CD14-positive monocyte (primary cell): ENCODE measurements at regions not wholly inside any gene's neighbourhood (a gene's known extent, or its start where the extent isn't known, plus 50 kb on each side); places are given as distances from the start of the nearest gene placed in this dataset.

ENCODE experiments used
- DNase-seq, 3 donors: peaks; one replicate each; pipeline ENCODE4 v3.0.0-alpha.2; 2011 to 2022
- H2AFZ ChIP-seq: 2 replicates; pipeline ENCODE4 v1.6.0; 2012; ENCODE audit warnings: mild to moderate bottlenecking, low read depth, low read length, inconsistent platforms; ENCODE audit not compliant: insufficient read depth, poor library complexity, severe bottlenecking
- H3K27ac ChIP-seq, 2 donors: 1 replicate in 1 of 2; 2 replicates in 1 of 2; pipeline ENCODE4 v1.5.1; 2012 to 2013; ENCODE audit warnings: low read length in 2 of 2, control low read depth in 1 of 2, inconsistent platforms in 1 of 2, low read depth in 1 of 2, mild to moderate bottlenecking in 1 of 2
- H3K27me3 ChIP-seq, 2 donors: one replicate each; pipeline versions ENCODE4 v1.6.0 to v1.6.1; 2011 to 2013; ENCODE audit warnings: low read length in 2 of 2; ENCODE audit not compliant: control insufficient read depth in 2 of 2, insufficient read depth in 2 of 2
- H3K36me3 ChIP-seq, 2 donors: replicated peaks in 1 of 2; 1 replicate in 1 of 2; 2 replicates in 1 of 2; pipeline versions ENCODE4 v1.5.1 to v1.6.1; 2012 to 2013; ENCODE audit warnings: low read length in 2 of 2, control low read depth in 1 of 2, inconsistent platforms in 1 of 2, mild to moderate bottlenecking in 1 of 2; ENCODE audit not compliant: insufficient read depth in 2 of 2, control insufficient read depth in 1 of 2
- H3K4me1 ChIP-seq, 2 donors: 1 replicate in 1 of 2; 2 replicates in 1 of 2; pipeline versions ENCODE4 v1.5.1 to v1.6.1; 2012 to 2013; ENCODE audit warnings: low read length in 2 of 2, control low read depth in 1 of 2, inconsistent platforms in 1 of 2, mild to moderate bottlenecking in 1 of 2, moderate library complexity in 1 of 2; ENCODE audit not compliant: insufficient read depth in 2 of 2, control insufficient read depth in 1 of 2
- H3K4me2 ChIP-seq: replicated peaks from 2 replicates; pipeline ENCODE3; 2012; ENCODE audit warnings: low read length, moderate library complexity, mild to moderate bottlenecking; ENCODE audit not compliant: poor library complexity, severe bottlenecking; ENCODE audit errors: extremely low read depth
- H3K4me3 ChIP-seq, 3 experiments: fragments of 200-600 bp in 1 of 3; sonication (generic) in 1 of 3; replicated peaks in 1 of 3; 1 replicate in 2 of 3; 2 replicates in 1 of 3; pipeline ENCODE4 v1.5.1; 2011 to 2013; ENCODE audit warnings: low read length in 3 of 3, mild to moderate bottlenecking in 3 of 3, control low read depth in 2 of 3, low read depth in 2 of 3, inconsistent platforms in 1 of 3, moderate library complexity in 1 of 3
- H3K79me2 ChIP-seq: 2 replicates; pipeline ENCODE4 v1.6.0; 2012; ENCODE audit warnings: mild to moderate bottlenecking, control low read depth, inconsistent platforms, low read length, moderate library complexity; ENCODE audit not compliant: insufficient read depth
- H3K9ac ChIP-seq: 2 replicates; pipeline ENCODE4 v1.6.0; 2017; ENCODE audit warnings: low read length, mild to moderate bottlenecking; ENCODE audit not compliant: insufficient read depth, poor library complexity, severe bottlenecking
- H3K9me3 ChIP-seq, 2 donors: replicated peaks in 1 of 2; 1 replicate in 1 of 2; 2 replicates in 1 of 2; pipeline versions ENCODE4 v1.5.1 to v1.6.1; 2012 to 2013; ENCODE audit warnings: low read length in 2 of 2, control low read depth in 1 of 2; ENCODE audit not compliant: control insufficient read depth in 1 of 2, insufficient read depth in 1 of 2
- H4K20me1 ChIP-seq: 2 replicates; pipeline ENCODE4 v1.6.0; 2012; ENCODE audit warnings: mild to moderate bottlenecking, low read length, control low read depth, moderate library complexity; ENCODE audit not compliant: insufficient read depth
- H3K27ac Mint-ChIP-seq, 7 donors: one replicate each; pipeline ENCODE4 v1.8.0; 2020; ENCODE audit warnings: mild to moderate bottlenecking in 7 of 7, mixed read lengths in 7 of 7, moderate library complexity in 6 of 7, inconsistent platforms in 2 of 7
- H3K27me3 Mint-ChIP-seq, 3 donors: one replicate each; pipeline ENCODE4 v1.8.0; 2021 to 2022; ENCODE audit warnings: low read depth in 3 of 3, mild to moderate bottlenecking in 3 of 3, mixed read lengths in 3 of 3, moderate library complexity in 3 of 3, inconsistent platforms in 1 of 3
- H3K36me3 Mint-ChIP-seq, 2 donors: one replicate each; pipeline ENCODE4 v1.8.0; 2020; ENCODE audit warnings: mixed read lengths in 2 of 2, inconsistent platforms in 1 of 2, mild to moderate bottlenecking in 1 of 2
- H3K4me1 Mint-ChIP-seq: one replicate; pipeline ENCODE4 v1.8.0; 2020; ENCODE audit warnings: mild to moderate bottlenecking, mixed read lengths
- H3K4me3 Mint-ChIP-seq, 2 donors: one replicate each; pipeline ENCODE4 v1.8.0; 2020; ENCODE audit warnings: mild to moderate bottlenecking in 2 of 2, mixed read lengths in 2 of 2, moderate library complexity in 1 of 2
- H3K9me3 Mint-ChIP-seq, 7 donors: one replicate each; pipeline ENCODE4 v1.8.0; 2020 to 2022; ENCODE audit warnings: mixed read lengths in 7 of 7, mild to moderate bottlenecking in 6 of 7, moderate library complexity in 6 of 7, inconsistent platforms in 2 of 7
- WGBS: methylation state at CpG from one replicate; pipeline ENCODE4 v1.1.5; 2013; ENCODE audit warnings: missing lambda C conversion rate; ENCODE audit not compliant: insufficient coverage; 5-methylcytosine and 5-hydroxymethylcytosine counted together
- intact Hi-C, 2 donors: fragments of 100-400 bp; cut with micrococcal nuclease; formaldehyde crosslinking; loops; one replicate each; pipeline versions ENCODE4 v1.15.0 to v1.15.1; 2023
- TF ChIP-seq, protein P1 (sequence below): fragments of 200-600 bp; IDR thresholded peaks from one replicate; pipeline ENCODE4 v1.8.0; 2022; ENCODE audit warnings: antibody characterized with exemption, mild to moderate bottlenecking

DNA sequence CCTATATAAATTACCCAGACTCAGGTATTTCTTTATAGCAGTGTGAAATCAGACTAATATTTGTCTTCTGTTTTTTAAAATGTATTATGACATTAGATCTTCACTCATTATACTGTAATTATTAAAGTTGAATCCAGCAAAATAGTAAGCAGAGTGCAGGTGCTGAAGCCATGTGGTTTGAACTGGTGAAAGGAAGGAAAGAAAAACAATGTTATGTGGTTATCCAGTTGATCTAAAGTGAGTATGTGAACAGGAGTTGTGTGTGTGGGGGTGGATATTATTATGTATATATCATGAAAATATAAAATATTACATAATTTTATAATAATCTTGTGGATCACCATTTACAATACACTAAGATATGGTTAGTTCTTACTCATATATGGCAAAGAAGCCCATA lies 593.7 kb downstream of the SEMA5A start:
- H3K79me2 ChIP-seq, result no peaks in the 10 kb centered on the region
- no peaks in the 10 kb centered on the region for H3K36me3 ChIP-seq
- no peaks in the 10 kb centered on the region for H3K9me3 ChIP-seq
- no peaks in the 10 kb centered on the region for H3K27me3 ChIP-seq
- H3K4me2 ChIP-seq, result no peak overlapping the region
- peaks cover 0 to 2% (median 0%) of the 10 kb centered on the region in 3 donors for H3K27me3 Mint-ChIP-seq
- H3K9ac ChIP-seq, result no peak overlapping the region
- H4K20me1 ChIP-seq, result no peaks in the 10 kb centered on the region
- no peaks in the 10 kb centered on the region for H3K36me3 Mint-ChIP-seq
- H2AFZ ChIP-seq, result no peak overlapping the region
- H3K4me1 ChIP-seq, result no peaks in the 10 kb centered on the region
- H3K4me3 ChIP-seq, result no peak overlapping the region
- intact Hi-C loops, result no loop called here
- no peaks in the 10 kb centered on the region for H3K9me3 Mint-ChIP-seq
- TF ChIP-seq, protein P1, sequence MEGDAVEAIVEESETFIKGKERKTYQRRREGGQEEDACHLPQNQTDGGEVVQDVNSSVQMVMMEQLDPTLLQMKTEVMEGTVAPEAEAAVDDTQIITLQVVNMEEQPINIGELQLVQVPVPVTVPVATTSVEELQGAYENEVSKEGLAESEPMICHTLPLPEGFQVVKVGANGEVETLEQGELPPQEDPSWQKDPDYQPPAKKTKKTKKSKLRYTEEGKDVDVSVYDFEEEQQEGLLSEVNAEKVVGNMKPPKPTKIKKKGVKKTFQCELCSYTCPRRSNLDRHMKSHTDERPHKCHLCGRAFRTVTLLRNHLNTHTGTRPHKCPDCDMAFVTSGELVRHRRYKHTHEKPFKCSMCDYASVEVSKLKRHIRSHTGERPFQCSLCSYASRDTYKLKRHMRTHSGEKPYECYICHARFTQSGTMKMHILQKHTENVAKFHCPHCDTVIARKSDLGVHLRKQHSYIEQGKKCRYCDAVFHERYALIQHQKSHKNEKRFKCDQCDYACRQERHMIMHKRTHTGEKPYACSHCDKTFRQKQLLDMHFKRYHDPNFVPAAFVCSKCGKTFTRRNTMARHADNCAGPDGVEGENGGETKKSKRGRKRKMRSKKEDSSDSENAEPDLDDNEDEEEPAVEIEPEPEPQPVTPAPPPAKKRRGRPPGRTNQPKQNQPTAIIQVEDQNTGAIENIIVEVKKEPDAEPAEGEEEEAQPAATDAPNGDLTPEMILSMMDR, result no peak
- no peak overlapping the region for H3K4me3 Mint-ChIP-seq
- DNase-seq, result no peak
- no peak overlapping the region for H3K27ac ChIP-seq
- H3K27ac Mint-ChIP-seq, result no peak overlapping the region
- H3K4me1 Mint-ChIP-seq, result no peaks in the 10 kb centered on the region

DNA sequence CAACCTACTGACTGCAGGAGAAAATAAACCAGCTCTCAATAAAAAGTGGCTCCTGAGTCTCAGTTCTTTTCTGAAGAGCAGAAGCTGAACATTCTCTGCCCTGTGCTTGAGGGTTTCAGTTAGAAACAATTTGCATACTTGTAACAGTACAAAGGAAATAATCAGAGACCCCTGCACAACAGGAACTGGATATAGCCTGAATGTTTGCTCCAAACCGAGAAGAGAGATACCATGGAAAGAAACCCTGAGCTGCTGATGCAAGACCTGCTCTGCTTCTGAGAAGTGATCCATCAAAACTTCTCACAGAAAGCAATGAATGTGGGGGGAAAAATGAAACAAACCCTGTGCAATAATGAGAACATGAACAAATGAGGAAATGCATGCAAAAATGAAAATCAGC lies 592.9 kb downstream of the SEMA5A start:
- Mint-ChIP-seq H3K27ac (no peak overlapping the region), H3K4me3 (no peak overlapping the region), H3K27me3 (peaks cover 0 to 2% (median 0%) of the 10 kb centered on the region in 3 donors), H3K36me3 (no peaks in the 10 kb centered on the region), H3K9me3 (no peaks in the 10 kb centered on the region), H3K4me1 (no peaks in the 10 kb centered on the region)
- Histone ChIP-seq H3K9ac (no peak overlapping the region), H3K27me3 (no peaks in the 10 kb centered on the region), H3K4me3 (no peak overlapping the region), H3K9me3 (no peaks in the 10 kb centered on the region), H2AFZ (no peak overlapping the region), H4K20me1 (no peaks in the 10 kb centered on the region), H3K4me2 (no peak overlapping the region), H3K27ac (no peak overlapping the region), H3K36me3 (no peaks in the 10 kb centered on the region), H3K4me1 (no peaks in the 10 kb centered on the region), H3K79me2 (no peaks in the 10 kb centered on the region)
- no peak for DNase-seq
- no CpG with 5 or more reads among the region's 1 CpG for WGBS
- intact Hi-C loops, result no loop called here
- TF ChIP-seq, protein P1, result no peak
